NCI-H146 treated with DMSO at 0.1 percent for 48 hours (cell line): ENCODE measurements at regions not wholly inside any gene's neighbourhood (a gene's known extent, or its start where the extent isn't known, plus 50 kb on each side); places are given as distances from the start of the nearest gene placed in this dataset.

Experiments
- DNase-seq: peaks from one replicate; lab custom pipeline; 2025; ENCODE audit not compliant: unreplicated experiment; lab: John Stamatoyannopoulos, UW

GRCh38 chr15:47477341-47477740 lies 240.0 kb upstream of the SEMA6D start:
- DNase-seq, result peak; percentile 17

- DNase-seq, result no peak
Observed at GRCh38 chr15:47484059-47484458, 233.2 kb upstream of the SEMA6D start.

- DNase-seq, result no peak
Observed at GRCh38 chr15:47484997-47485396, 232.3 kb upstream of the SEMA6D start.

- DNase-seq, result no peak
Observed at GRCh38 chr15:47485419-47485818, 231.9 kb upstream of the SEMA6D start.

DNA sequence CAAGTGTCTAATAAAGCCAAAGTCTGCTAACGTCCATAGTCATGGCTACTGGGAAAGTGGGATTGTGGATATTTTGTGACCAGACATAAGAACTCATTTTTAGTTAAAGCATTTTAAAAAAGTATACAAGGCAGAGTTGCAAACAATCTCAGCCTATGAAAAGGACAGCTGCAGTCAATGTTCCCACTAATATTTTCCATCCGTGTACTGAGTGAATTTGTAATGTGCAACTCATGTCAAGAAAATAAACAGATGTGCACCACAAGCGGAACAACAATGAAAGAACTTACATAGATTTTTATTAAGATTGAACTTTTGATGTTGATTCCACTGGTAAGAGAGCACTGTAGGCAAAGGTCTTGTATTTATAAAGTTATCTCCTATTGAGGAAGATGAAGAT lies 231.3 kb upstream of the SEMA6D start:
- no peak for DNase-seq

DNA sequence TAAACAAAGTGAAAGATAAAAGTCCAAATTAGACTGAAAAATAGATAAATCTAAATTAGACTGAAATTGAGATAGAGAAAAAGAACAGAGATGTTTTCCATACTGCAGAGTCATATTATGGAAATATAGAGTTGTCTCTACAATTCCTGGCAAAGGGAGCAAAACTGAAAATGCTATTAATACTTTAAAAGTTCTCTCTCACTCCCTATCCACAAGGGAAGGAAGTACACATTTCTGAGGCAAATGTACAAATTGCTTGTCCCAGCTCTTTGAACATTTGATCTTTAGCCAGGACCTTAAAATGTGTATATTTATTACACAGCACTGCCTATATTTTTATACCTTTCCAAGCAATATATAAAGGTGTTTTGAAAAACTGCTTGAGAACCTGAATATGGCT lies 225.1 kb upstream of the SEMA6D start:
- DNase-seq, result no peak

DNA sequence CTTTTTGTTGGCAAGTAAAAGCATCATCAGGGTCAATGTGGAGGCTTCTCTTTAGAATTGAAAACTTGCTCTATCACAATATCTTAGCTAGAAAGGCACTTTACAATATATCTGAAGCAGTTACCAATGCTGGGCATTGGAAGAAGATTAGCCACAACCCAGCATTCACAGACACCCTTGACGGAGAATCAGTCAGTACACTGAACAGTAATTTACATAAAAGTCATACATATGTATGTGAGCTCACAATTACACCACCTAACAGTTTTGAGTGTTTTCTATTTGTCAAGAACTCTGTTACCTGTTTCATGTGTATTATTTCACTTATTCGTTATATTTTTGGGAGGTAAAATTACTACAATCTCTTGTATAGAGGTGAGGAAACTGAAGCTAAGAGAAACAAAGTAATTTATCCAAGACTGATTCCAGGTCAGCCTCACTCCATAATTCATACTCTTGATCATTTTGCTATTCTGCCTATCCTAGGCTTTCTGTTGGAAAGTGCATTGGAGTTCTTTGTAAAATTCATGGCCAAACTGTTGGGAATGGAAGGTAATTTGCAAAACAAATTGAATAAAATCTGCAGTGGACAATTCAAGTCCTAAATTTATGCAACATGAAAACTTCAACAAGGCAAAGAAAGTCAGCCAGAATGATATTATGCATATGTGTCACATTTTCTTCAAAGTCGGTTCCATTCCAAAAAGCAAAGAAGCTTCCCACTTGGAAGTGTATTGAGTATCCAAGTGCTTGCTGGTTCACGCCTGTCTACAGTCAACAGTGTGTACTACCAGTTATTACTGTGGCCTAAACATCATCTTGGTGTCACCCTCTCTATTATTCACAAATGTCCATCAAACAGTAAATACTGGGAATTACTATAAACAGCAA lies 223.7 kb upstream of the SEMA6D start:
- DNase-seq, result no peak

GRCh38 chr15:47496343-47497185 lies 220.7 kb upstream of the SEMA6D start:
- DNase-seq, result no peak

DNA sequence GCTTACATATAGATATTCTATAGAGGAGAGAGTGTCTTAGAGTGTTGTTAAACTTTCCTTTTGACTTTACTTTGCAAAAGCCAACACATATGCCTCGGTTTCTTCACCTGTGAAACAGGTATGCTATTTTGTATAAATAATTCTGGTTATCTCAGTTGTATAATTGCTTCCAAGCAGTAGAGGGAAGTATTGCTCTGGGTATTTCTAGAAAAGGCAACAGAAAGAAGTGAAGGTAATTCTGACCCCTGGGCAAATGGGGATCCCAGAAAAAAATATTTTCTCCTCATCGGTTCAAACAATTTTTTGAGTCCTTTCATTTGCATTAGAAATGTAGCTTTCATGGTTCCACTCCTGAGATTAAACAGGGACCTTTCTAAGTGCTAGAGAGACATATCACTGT lies 216.5 kb upstream of the SEMA6D start:
- no peak for DNase-seq

DNA sequence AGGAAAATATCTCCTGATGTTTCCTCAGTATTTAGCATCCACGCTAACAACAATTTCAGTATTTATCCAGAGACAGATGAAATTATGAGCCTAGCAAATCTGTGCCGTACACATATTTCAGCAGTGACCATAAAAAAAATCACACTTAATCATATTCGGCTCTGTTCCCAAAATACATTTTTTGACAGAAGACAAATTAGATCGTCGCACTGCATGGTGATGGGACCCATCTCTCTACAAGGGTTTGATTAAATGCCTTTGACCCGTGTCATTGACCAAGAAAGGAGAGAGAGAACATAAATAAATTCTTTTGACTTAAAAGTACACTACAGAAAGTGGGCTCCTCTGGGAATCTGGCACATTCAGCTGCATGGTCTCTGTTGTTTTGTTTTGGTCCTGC lies 215.3 kb upstream of the SEMA6D start:
- DNase-seq, result no peak

DNA sequence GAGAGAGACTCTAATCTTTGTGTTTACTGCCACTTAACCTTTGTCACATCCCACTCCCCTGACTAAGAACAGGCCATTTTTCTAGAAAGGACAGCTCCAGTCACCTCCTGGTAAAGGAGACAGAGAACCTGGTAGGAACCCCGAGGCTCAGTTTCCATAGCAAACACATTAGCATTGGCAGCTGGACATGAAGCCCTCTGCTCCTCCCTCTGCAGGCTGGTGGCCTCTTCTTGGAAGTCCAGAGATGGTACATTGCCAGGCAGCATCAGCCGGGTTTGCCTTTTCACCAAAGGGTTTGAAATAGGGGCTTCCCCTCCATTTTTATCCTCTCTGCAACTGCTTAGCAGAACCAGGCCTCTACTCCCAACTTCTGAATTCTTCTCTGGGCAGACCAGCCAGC lies 213.4 kb upstream of the SEMA6D start:
- no peak for DNase-seq

DNA sequence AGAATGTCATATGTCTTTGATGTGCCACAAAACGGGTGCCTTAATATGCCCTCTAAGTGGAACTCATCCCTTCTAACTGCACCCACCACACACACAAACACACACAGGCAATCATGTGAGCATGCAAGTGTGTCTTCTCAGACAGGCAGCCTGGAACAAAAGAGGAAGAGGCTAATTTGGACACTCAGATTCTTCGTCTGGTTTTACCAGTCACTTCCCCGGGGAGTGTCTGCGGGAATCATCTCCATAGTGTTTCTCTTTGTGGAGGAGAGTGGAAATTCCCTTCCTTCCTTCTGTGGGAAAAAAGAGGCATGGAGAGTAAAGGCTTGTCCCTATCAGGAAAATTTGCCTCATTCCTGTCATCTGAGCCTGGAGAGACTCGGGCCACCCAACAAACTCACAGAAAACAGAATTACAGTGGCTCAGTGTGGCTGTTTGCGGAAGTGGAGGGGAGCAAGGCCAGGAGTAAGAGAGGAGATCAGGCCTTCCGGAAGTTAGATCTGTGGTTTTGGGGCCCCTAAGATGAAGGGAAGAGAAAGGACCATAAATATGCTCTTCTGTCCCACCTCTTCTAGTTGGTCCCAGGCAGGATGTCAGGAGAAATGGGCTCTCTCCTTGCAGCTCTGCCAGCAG lies 212.6 kb upstream of the SEMA6D start:
- DNase-seq, result no peak

- DNase-seq, result no peak
Observed at GRCh38 chr15:47505712-47506328, 211.5 kb upstream of the SEMA6D start.

DNA sequence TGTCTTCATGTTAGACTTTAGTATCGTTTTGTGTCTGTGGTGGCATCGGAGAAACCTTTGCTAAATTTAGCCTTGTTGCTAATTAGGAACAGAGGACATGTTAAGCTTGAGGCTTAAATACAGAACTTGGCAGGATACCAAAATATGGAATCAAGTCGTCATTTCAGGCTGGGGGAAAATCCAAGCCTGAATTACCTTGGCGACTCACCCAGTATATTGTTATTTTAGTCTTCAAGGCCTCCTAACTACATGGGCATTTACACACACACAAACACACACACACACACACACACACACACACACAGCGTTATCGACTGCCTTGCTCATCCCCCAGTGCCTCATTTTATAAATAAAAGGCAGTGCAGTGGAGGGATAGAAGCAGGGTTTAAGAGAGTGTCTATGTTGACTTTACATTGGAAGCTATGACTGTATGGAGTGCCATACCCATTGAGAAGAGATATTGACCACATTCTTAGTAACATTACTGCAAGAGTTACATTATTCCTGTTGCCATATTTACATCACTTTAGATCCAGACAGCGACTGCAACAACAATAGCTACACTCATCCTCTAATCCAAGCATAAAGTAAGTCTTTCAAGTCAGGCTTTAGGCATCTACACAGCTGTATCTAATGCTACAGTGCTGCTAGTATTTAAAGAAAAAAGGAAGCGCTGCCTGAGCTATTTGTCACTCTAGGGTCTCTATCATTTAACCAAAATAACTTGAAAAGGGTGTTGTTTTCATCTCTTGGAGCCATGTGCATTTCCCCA lies 210.8 kb upstream of the SEMA6D start:
- DNase-seq, result no peak

- DNase-seq, result no peak
Observed at GRCh38 chr15:47507221-47507985, 209.9 kb upstream of the SEMA6D start.

- DNase-seq, result no peak
Observed at GRCh38 chr15:47511261-47511660, 206.0 kb upstream of the SEMA6D start.

DNA sequence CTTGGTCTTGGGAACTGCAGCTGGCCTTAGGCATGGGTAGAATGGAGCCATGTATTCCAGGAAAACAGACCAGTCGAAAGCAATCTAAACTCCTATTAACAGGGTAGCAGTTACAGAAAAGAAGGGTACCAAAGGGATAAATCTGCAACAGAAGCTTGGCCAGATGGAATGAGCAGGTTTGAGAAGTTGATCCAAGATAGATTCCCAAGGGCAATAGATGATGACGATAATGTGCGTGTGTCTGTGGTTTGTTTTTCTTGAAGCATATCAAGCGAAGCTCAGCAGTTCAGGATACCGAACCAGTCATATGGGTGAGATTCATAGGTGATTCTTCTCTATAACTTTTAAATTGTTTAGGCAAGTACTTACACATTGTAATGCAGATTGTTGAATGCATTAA lies 203.8 kb upstream of the SEMA6D start:
- no peak for DNase-seq

GRCh38 chr15:47514200-47514652 lies 203.1 kb upstream of the SEMA6D start:
- no peak for DNase-seq

GRCh38 chr15:47516558-47516957 lies 200.7 kb upstream of the SEMA6D start:
- DNase-seq, result no peak

- no peak for DNase-seq
Observed at GRCh38 chr15:47516972-47517371, 200.3 kb upstream of the SEMA6D start.
